ENCODE measurements at regions not wholly inside any gene's neighbourhood (a gene's known extent, or its start where the extent isn't known, plus 50 kb on each side); places are given as distances from the start of the nearest gene placed in this dataset.

- TF ChIP-seq CTCF (IDR thresholded peaks at IDR 0.05): no peak
- TF ChIP-seq POLR2AphosphoS5 (IDR thresholded peaks at IDR 0.05; ENCODE audit: insufficient read depth in 1 of 2, low read depth in 1 of 2): no peak
Measured at GRCh38 chr9:107613321-107613720, 123.8 kb upstream of the KLF4 start.

All from vagina (tissue), 2 donors.